ENCODE measurements at regions not wholly inside any gene's neighbourhood (a gene's known extent, or its start where the extent isn't known, plus 50 kb on each side); places are given as distances from the start of the nearest gene placed in this dataset.

- peak overlapping the region; percentile 46 for H3K27ac ChIP-seq (ENCODE audit: low read depth, low read length)
- peak overlapping the region; percentile 35 to 72 for H3K9ac ChIP-seq (ENCODE audit: low read depth in 1 of 2, low read length in 2 of 2)
- no peaks in the 10 kb centered on the region for H3K27me3 ChIP-seq (ENCODE audit: control insufficient read depth in 1 of 2, insufficient read depth in 2 of 2, low read length in 2 of 2)
- no peaks in the 10 kb centered on the region for H3K36me3 ChIP-seq (ENCODE audit: control insufficient read depth in 1 of 2, insufficient read depth in 2 of 2, low read length in 2 of 2)
- no peaks in the 10 kb centered on the region for H3K9me3 ChIP-seq (ENCODE audit: control insufficient read depth in 1 of 2, low read length in 2 of 2)
- peaks cover 0 to 15% of the 10 kb centered on the region in 2 donors for H3K4me1 ChIP-seq (ENCODE audit: control insufficient read depth in 1 of 2, insufficient read depth in 2 of 2, low read length in 2 of 2)
- peak overlapping the region; percentile 79 to 80 for H3K4me3 ChIP-seq (ENCODE audit: low read depth in 1 of 2, low read length in 2 of 2)
These were observed 589.1 kb downstream of the MTRR start for GRCh38 chr5:8458038-8458383.

- Histone ChIP-seq H3K27me3 (ENCODE audit: control insufficient read depth in 1 of 2, insufficient read depth in 2 of 2, low read length in 2 of 2) (no peaks in the 10 kb centered on the region), H3K9me3 (ENCODE audit: control insufficient read depth in 1 of 2, low read length in 2 of 2) (no peaks in the 10 kb centered on the region), H3K4me1 (ENCODE audit: control insufficient read depth in 1 of 2, insufficient read depth in 2 of 2, low read length in 2 of 2) (peaks cover 0 to 15% of the 10 kb centered on the region in 2 donors)
These were observed 592.6 kb downstream of the MTRR start for GRCh38 chr5:8461543-8461942.

GRCh38 chr5:8462565-8462964 lies 593.6 kb downstream of the MTRR start:
- no peaks in the 10 kb centered on the region for H3K27me3 ChIP-seq (ENCODE audit: control insufficient read depth in 1 of 2, insufficient read depth in 2 of 2, low read length in 2 of 2)
- no peak overlapping the region for H3K4me3 ChIP-seq (ENCODE audit: low read depth in 1 of 2, low read length in 2 of 2)
- H3K4me1 ChIP-seq (ENCODE audit: control insufficient read depth in 1 of 2, insufficient read depth in 2 of 2, low read length in 2 of 2): peaks cover 0 to 10% of the 10 kb centered on the region in 2 donors
- no peak overlapping the region for H3K27ac ChIP-seq (ENCODE audit: low read depth, low read length)
- H3K9ac ChIP-seq (ENCODE audit: low read depth in 1 of 2, low read length in 2 of 2): no peak overlapping the region
- H3K9me3 ChIP-seq (ENCODE audit: control insufficient read depth in 1 of 2, low read length in 2 of 2): no peaks in the 10 kb centered on the region
- H3K36me3 ChIP-seq (ENCODE audit: control insufficient read depth in 1 of 2, insufficient read depth in 2 of 2, low read length in 2 of 2): no peaks in the 10 kb centered on the region

More at GRCh38 chr5:8461543-8461942, 592.6 kb downstream of the MTRR start:
- no peak overlapping the region for H3K4me3 ChIP-seq (ENCODE audit: low read depth in 1 of 2, low read length in 2 of 2)
- H3K9ac ChIP-seq (ENCODE audit: low read depth in 1 of 2, low read length in 2 of 2): no peak overlapping the region
- no peak overlapping the region for H3K27ac ChIP-seq (ENCODE audit: low read depth, low read length)
- H3K36me3 ChIP-seq (ENCODE audit: control insufficient read depth in 1 of 2, insufficient read depth in 2 of 2, low read length in 2 of 2): no peaks in the 10 kb centered on the region

- Histone ChIP-seq H3K4me3 (ENCODE audit: low read depth in 1 of 2, low read length in 2 of 2) (no peak overlapping the region), H3K27me3 (ENCODE audit: control insufficient read depth in 1 of 2, insufficient read depth in 2 of 2, low read length in 2 of 2) (no peaks in the 10 kb centered on the region), H3K36me3 (ENCODE audit: control insufficient read depth in 1 of 2, insufficient read depth in 2 of 2, low read length in 2 of 2) (no peaks in the 10 kb centered on the region), H3K9me3 (ENCODE audit: control insufficient read depth in 1 of 2, low read length in 2 of 2) (peaks cover 5 to 14% of the 10 kb centered on the region in 2 donors), H3K27ac (ENCODE audit: low read depth, low read length) (no peak overlapping the region), H3K4me1 (ENCODE audit: control insufficient read depth in 1 of 2, insufficient read depth in 2 of 2, low read length in 2 of 2) (peaks cover 0 to 6% of the 10 kb centered on the region in 2 donors), H3K9ac (ENCODE audit: low read depth in 1 of 2, low read length in 2 of 2) (no peak overlapping the region)
These were observed 601.5 kb downstream of the MTRR start for GRCh38 chr5:8470489-8470888.

- no peak overlapping the region for H3K4me3 ChIP-seq (ENCODE audit: low read depth in 1 of 2, low read length in 2 of 2)
- no peak overlapping the region for H3K27ac ChIP-seq (ENCODE audit: low read depth, low read length)
- H3K9me3 ChIP-seq (ENCODE audit: control insufficient read depth in 1 of 2, low read length in 2 of 2): peaks cover 5 to 14% of the 10 kb centered on the region in 2 donors
- H3K9ac ChIP-seq (ENCODE audit: low read depth in 1 of 2, low read length in 2 of 2): no peak overlapping the region
- H3K36me3 ChIP-seq (ENCODE audit: control insufficient read depth in 1 of 2, insufficient read depth in 2 of 2, low read length in 2 of 2): no peaks in the 10 kb centered on the region
- H3K4me1 ChIP-seq (ENCODE audit: control insufficient read depth in 1 of 2, insufficient read depth in 2 of 2, low read length in 2 of 2): peaks cover 0 to 6% of the 10 kb centered on the region in 2 donors
- H3K27me3 ChIP-seq (ENCODE audit: control insufficient read depth in 1 of 2, insufficient read depth in 2 of 2, low read length in 2 of 2): no peaks in the 10 kb centered on the region
These were observed 602.6 kb downstream of the MTRR start for GRCh38 chr5:8471581-8471980.

GRCh38 chr5:8473016-8473415 lies 604.1 kb downstream of the MTRR start:
- Histone ChIP-seq H3K27me3 (ENCODE audit: control insufficient read depth in 1 of 2, insufficient read depth in 2 of 2, low read length in 2 of 2) (no peaks in the 10 kb centered on the region), H3K36me3 (ENCODE audit: control insufficient read depth in 1 of 2, insufficient read depth in 2 of 2, low read length in 2 of 2) (no peaks in the 10 kb centered on the region), H3K9me3 (ENCODE audit: control insufficient read depth in 1 of 2, low read length in 2 of 2) (peaks cover 5 to 14% of the 10 kb centered on the region in 2 donors), H3K4me1 (ENCODE audit: control insufficient read depth in 1 of 2, insufficient read depth in 2 of 2, low read length in 2 of 2) (peaks cover 0 to 6% of the 10 kb centered on the region in 2 donors), H3K9ac (ENCODE audit: low read depth in 1 of 2, low read length in 2 of 2) (no peak overlapping the region), H3K27ac (ENCODE audit: low read depth, low read length) (no peak overlapping the region), H3K4me3 (ENCODE audit: low read depth in 1 of 2, low read length in 2 of 2) (no peak overlapping the region)

GRCh38 chr5:8473827-8474568 lies 605.0 kb downstream of the MTRR start:
- Histone ChIP-seq H3K36me3 (ENCODE audit: control insufficient read depth in 1 of 2, insufficient read depth in 2 of 2, low read length in 2 of 2) (no peaks in the 10 kb centered on the region), H3K4me1 (ENCODE audit: control insufficient read depth in 1 of 2, insufficient read depth in 2 of 2, low read length in 2 of 2) (peaks cover 0 to 6% of the 10 kb centered on the region in 2 donors), H3K9ac (ENCODE audit: low read depth in 1 of 2, low read length in 2 of 2) (no peak overlapping the region), H3K27ac (ENCODE audit: low read depth, low read length) (no peak overlapping the region), H3K27me3 (ENCODE audit: control insufficient read depth in 1 of 2, insufficient read depth in 2 of 2, low read length in 2 of 2) (no peaks in the 10 kb centered on the region), H3K9me3 (ENCODE audit: control insufficient read depth in 1 of 2, low read length in 2 of 2) (peaks cover 5 to 14% of the 10 kb centered on the region in 2 donors), H3K4me3 (ENCODE audit: low read depth in 1 of 2, low read length in 2 of 2) (no peak overlapping the region)

GRCh38 chr5:8474569-8474930 lies 605.6 kb downstream of the MTRR start:
- H3K4me3 ChIP-seq (ENCODE audit: low read depth in 1 of 2, low read length in 2 of 2): no peak overlapping the region
- H3K27ac ChIP-seq (ENCODE audit: low read depth, low read length): no peak overlapping the region

GRCh38 chr5:8478326-8478725 lies 609.4 kb downstream of the MTRR start:
- H3K27me3 ChIP-seq (ENCODE audit: control insufficient read depth in 1 of 2, insufficient read depth in 2 of 2, low read length in 2 of 2): no peaks in the 10 kb centered on the region
- H3K9me3 ChIP-seq (ENCODE audit: control insufficient read depth in 1 of 2, low read length in 2 of 2): no peaks in the 10 kb centered on the region
- H3K9ac ChIP-seq (ENCODE audit: low read depth in 1 of 2, low read length in 2 of 2): no peak overlapping the region
- H3K27ac ChIP-seq (ENCODE audit: low read depth, low read length): no peak overlapping the region
- H3K4me3 ChIP-seq (ENCODE audit: low read depth in 1 of 2, low read length in 2 of 2): no peak overlapping the region
- no peaks in the 10 kb centered on the region for H3K36me3 ChIP-seq (ENCODE audit: control insufficient read depth in 1 of 2, insufficient read depth in 2 of 2, low read length in 2 of 2)
- H3K4me1 ChIP-seq (ENCODE audit: control insufficient read depth in 1 of 2, insufficient read depth in 2 of 2, low read length in 2 of 2): peaks cover 0 to 6% of the 10 kb centered on the region in 2 donors

More at GRCh38 chr5:8474569-8474930, 605.6 kb downstream of the MTRR start:
- H3K9me3 ChIP-seq (ENCODE audit: control insufficient read depth in 1 of 2, low read length in 2 of 2): peaks cover 5 to 13% of the 10 kb centered on the region in 2 donors
- H3K9ac ChIP-seq (ENCODE audit: low read depth in 1 of 2, low read length in 2 of 2): no peak overlapping the region
- H3K36me3 ChIP-seq (ENCODE audit: control insufficient read depth in 1 of 2, insufficient read depth in 2 of 2, low read length in 2 of 2): no peaks in the 10 kb centered on the region
- H3K4me1 ChIP-seq (ENCODE audit: control insufficient read depth in 1 of 2, insufficient read depth in 2 of 2, low read length in 2 of 2): peaks cover 0 to 6% of the 10 kb centered on the region in 2 donors
- H3K27me3 ChIP-seq (ENCODE audit: control insufficient read depth in 1 of 2, insufficient read depth in 2 of 2, low read length in 2 of 2): no peaks in the 10 kb centered on the region

- Histone ChIP-seq H3K9me3 (ENCODE audit: control insufficient read depth in 1 of 2, low read length in 2 of 2) (no peaks in the 10 kb centered on the region), H3K27ac (ENCODE audit: low read depth, low read length) (no peak overlapping the region), H3K4me3 (ENCODE audit: low read depth in 1 of 2, low read length in 2 of 2) (no peak overlapping the region), H3K9ac (ENCODE audit: low read depth in 1 of 2, low read length in 2 of 2) (no peak overlapping the region), H3K4me1 (ENCODE audit: control insufficient read depth in 1 of 2, insufficient read depth in 2 of 2, low read length in 2 of 2) (no peaks in the 10 kb centered on the region), H3K27me3 (ENCODE audit: control insufficient read depth in 1 of 2, insufficient read depth in 2 of 2, low read length in 2 of 2) (no peaks in the 10 kb centered on the region), H3K36me3 (ENCODE audit: control insufficient read depth in 1 of 2, insufficient read depth in 2 of 2, low read length in 2 of 2) (no peaks in the 10 kb centered on the region)
These were observed 612.1 kb downstream of the MTRR start for GRCh38 chr5:8481007-8481406.

Data from duodenal mucosa (tissue), 2 donors.